ENCODE measurements at regions not wholly inside any gene's neighbourhood (a gene's known extent, or its start where the extent isn't known, plus 50 kb on each side); places are given as distances from the start of the nearest gene placed in this dataset.

DNA sequence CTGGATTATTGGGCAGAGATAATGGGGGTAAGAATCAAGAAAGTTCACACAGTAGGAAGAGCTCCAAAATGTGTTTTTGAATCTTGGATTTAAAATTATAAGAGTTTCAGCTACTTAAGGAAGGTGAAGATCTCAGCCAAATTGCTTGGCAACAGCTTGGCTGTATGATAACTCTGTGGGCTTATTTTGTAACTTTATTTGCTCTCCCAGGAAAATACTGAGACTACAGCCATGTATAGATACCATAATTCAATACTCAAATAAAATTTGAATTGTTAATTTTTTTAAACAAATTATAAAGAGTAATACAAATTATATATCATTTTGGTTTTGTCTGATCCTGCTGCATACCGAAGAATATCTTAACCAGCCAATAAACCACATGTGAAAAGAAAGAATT lies 129.5 kb upstream of the INPP4B start:
- TF ChIP-seq SREBF2 (IDR thresholded peaks at IDR 0.05; ENCODE audit: low read length) (no peak), EZH2 (IDR thresholded peaks at IDR 0.05; ENCODE audit: borderline replicate concordance, control insufficient read depth, low read depth, low read length) (no peak), NFYB (IDR thresholded peaks at IDR 0.05; ENCODE audit: insufficient read depth, low read depth, low read length) (no peak), KDM1A (IDR thresholded peaks at IDR 0.05; ENCODE audit: borderline replicate concordance) (no peak), TCF3 (IDR thresholded peaks at IDR 0.05; ENCODE audit: borderline replicate concordance, insufficient read depth, low read depth, low read length) (no peak), POLR2A (IDR thresholded peaks at IDR 0.05; ENCODE audit: low read depth, low read length) (no peak), FOXM1 (IDR thresholded peaks at IDR 0.05; ENCODE audit: low read depth, low read length) (no peak), SRF (IDR thresholded peaks at IDR 0.05; ENCODE audit: low read depth in 2 of 2, low read length in 2 of 2) (no peak), ETV6 (conservative IDR thresholded peaks at IDR 0.05 in 1 of 2, IDR thresholded peaks at IDR 0.05 in 1 of 2; ENCODE audit: borderline replicate concordance in 1 of 2, low read depth in 1 of 2) (no peak), CEBPB (IDR thresholded peaks at IDR 0.05; ENCODE audit: borderline replicate concordance in 1 of 2, low read depth in 2 of 2, low read length in 2 of 2) (no peak)
- TF ChIP-seq, protein P1, sequence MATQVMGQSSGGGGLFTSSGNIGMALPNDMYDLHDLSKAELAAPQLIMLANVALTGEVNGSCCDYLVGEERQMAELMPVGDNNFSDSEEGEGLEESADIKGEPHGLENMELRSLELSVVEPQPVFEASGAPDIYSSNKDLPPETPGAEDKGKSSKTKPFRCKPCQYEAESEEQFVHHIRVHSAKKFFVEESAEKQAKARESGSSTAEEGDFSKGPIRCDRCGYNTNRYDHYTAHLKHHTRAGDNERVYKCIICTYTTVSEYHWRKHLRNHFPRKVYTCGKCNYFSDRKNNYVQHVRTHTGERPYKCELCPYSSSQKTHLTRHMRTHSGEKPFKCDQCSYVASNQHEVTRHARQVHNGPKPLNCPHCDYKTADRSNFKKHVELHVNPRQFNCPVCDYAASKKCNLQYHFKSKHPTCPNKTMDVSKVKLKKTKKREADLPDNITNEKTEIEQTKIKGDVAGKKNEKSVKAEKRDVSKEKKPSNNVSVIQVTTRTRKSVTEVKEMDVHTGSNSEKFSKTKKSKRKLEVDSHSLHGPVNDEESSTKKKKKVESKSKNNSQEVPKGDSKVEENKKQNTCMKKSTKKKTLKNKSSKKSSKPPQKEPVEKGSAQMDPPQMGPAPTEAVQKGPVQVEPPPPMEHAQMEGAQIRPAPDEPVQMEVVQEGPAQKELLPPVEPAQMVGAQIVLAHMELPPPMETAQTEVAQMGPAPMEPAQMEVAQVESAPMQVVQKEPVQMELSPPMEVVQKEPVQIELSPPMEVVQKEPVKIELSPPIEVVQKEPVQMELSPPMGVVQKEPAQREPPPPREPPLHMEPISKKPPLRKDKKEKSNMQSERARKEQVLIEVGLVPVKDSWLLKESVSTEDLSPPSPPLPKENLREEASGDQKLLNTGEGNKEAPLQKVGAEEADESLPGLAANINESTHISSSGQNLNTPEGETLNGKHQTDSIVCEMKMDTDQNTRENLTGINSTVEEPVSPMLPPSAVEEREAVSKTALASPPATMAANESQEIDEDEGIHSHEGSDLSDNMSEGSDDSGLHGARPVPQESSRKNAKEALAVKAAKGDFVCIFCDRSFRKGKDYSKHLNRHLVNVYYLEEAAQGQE (IDR thresholded peaks at IDR 0.05; ENCODE audit: low read depth, low read length), result no peak
- TF ChIP-seq, protein P2, sequence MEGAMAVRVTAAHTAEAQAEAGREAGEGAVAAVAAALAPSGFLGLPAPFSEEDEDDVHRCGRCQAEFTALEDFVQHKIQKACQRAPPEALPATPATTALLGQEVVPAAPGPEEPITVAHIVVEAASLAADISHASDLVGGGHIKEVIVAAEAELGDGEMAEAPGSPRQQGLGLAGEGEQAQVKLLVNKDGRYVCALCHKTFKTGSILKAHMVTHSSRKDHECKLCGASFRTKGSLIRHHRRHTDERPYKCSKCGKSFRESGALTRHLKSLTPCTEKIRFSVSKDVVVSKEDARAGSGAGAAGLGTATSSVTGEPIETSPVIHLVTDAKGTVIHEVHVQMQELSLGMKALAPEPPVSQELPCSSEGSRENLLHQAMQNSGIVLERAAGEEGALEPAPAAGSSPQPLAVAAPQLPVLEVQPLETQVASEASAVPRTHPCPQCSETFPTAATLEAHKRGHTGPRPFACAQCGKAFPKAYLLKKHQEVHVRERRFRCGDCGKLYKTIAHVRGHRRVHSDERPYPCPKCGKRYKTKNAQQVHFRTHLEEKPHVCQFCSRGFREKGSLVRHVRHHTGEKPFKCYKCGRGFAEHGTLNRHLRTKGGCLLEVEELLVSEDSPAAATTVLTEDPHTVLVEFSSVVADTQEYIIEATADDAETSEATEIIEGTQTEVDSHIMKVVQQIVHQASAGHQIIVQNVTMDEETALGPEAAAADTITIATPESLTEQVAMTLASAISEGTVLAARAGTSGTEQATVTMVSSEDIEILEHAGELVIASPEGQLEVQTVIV (IDR thresholded peaks at IDR 0.05; ENCODE audit: borderline replicate concordance, partially characterized antibody), result no peak
- TF ChIP-seq, protein P3, sequence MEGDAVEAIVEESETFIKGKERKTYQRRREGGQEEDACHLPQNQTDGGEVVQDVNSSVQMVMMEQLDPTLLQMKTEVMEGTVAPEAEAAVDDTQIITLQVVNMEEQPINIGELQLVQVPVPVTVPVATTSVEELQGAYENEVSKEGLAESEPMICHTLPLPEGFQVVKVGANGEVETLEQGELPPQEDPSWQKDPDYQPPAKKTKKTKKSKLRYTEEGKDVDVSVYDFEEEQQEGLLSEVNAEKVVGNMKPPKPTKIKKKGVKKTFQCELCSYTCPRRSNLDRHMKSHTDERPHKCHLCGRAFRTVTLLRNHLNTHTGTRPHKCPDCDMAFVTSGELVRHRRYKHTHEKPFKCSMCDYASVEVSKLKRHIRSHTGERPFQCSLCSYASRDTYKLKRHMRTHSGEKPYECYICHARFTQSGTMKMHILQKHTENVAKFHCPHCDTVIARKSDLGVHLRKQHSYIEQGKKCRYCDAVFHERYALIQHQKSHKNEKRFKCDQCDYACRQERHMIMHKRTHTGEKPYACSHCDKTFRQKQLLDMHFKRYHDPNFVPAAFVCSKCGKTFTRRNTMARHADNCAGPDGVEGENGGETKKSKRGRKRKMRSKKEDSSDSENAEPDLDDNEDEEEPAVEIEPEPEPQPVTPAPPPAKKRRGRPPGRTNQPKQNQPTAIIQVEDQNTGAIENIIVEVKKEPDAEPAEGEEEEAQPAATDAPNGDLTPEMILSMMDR (IDR thresholded peaks at IDR 0.05 in 2 of 3, conservative IDR thresholded peaks at IDR 0.05 in 1 of 3; ENCODE audit: control insufficient read depth in 2 of 3, extremely low read depth in 1 of 3, insufficient read depth in 1 of 3, low read depth in 3 of 3, low read length in 3 of 3), result no peak
- TF ChIP-seq, protein P4, sequence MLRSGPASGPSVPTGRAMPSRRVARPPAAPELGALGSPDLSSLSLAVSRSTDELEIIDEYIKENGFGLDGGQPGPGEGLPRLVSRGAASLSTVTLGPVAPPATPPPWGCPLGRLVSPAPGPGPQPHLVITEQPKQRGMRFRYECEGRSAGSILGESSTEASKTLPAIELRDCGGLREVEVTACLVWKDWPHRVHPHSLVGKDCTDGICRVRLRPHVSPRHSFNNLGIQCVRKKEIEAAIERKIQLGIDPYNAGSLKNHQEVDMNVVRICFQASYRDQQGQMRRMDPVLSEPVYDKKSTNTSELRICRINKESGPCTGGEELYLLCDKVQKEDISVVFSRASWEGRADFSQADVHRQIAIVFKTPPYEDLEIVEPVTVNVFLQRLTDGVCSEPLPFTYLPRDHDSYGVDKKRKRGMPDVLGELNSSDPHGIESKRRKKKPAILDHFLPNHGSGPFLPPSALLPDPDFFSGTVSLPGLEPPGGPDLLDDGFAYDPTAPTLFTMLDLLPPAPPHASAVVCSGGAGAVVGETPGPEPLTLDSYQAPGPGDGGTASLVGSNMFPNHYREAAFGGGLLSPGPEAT (IDR thresholded peaks at IDR 0.05; ENCODE audit: low read depth), result no peak
